ENCODE measurements at regions not wholly inside any gene's neighbourhood (a gene's known extent, or its start where the extent isn't known, plus 50 kb on each side); places are given as distances from the start of the nearest gene placed in this dataset.

DNA sequence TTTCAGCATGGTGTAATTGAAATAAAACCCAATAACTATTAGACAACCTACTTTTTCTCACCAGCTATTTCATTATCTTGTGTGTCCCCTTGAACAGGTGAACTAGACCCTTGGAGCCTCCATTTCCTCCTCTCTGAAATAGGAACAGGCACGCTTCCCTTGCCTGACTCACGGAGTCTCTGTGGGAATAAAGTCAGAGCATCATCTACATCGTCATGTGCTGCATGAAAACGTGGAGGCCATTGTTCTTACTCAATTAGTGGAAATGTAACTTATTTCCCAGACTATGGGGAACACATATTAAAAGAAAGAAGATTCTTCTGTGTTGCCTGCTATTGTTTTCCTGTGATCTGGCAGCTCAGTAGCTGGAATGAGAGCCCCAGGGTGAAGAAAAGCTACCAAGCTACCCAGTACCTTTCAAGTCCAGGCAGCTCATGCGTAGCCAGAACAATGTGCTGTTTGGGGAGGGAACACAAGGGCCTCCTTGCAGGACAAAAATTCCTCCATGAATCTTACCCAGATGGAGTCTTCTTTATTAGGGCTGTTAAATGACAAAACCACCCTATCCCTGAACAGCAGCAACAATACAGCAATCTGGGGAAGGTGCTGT is 59.8 kb downstream of the SOX11 start:
- 46% methylated on average over 5 of the region's 5 CpGs for WGBS (ENCODE audit: insufficient coverage, low coverage, low lambda C conversion rate, missing lambda C conversion rate)

DNA sequence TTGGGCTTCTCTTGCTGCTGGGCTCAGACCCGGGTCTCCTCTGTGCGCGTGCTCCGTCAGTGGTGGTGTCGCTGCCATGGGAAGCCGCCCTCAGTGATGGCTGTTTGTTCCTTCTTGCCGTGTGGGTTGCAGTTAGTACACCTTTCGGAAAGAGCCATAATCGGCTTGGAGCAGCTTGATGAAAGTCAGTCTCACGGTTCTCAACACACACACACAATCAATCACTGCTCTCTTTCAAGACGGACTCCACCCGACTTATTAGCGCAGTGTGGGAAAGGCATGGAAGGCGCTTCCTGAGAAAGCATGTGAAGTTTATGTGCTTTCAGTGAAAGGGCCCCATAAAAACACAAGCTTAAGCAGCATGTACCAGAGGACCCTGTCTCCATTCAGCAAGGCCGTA is 64.1 kb downstream of the SOX11 start:
- DNase-seq, result no peak
- H3K4me3 ChIP-seq, result no peak overlapping the region
- WGBS (ENCODE audit: insufficient coverage, low coverage, low lambda C conversion rate, missing lambda C conversion rate), result 60% methylated on average over 12 of the region's 15 CpGs

More for the DNA sequence above, 59.8 kb downstream of the SOX11 start:
- Histone ChIP-seq H3K27ac (no peak overlapping the region), H3K27me3 (no peaks in the 10 kb centered on the region), H3K4me3 (no peak overlapping the region), H3K36me3 (no peaks in the 10 kb centered on the region), H3K4me1 (no peaks in the 10 kb centered on the region), H3K9me3 (no peaks in the 10 kb centered on the region)
- TF ChIP-seq POLR2A (IDR thresholded peaks at IDR 0.05), result no peak
- TF ChIP-seq, protein P1, sequence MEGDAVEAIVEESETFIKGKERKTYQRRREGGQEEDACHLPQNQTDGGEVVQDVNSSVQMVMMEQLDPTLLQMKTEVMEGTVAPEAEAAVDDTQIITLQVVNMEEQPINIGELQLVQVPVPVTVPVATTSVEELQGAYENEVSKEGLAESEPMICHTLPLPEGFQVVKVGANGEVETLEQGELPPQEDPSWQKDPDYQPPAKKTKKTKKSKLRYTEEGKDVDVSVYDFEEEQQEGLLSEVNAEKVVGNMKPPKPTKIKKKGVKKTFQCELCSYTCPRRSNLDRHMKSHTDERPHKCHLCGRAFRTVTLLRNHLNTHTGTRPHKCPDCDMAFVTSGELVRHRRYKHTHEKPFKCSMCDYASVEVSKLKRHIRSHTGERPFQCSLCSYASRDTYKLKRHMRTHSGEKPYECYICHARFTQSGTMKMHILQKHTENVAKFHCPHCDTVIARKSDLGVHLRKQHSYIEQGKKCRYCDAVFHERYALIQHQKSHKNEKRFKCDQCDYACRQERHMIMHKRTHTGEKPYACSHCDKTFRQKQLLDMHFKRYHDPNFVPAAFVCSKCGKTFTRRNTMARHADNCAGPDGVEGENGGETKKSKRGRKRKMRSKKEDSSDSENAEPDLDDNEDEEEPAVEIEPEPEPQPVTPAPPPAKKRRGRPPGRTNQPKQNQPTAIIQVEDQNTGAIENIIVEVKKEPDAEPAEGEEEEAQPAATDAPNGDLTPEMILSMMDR (IDR thresholded peaks at IDR 0.05), result no peak
- intact Hi-C loops (cut with DNase I), result no loop called here
- no peak for DNase-seq
- no peak for ATAC-seq

DNA sequence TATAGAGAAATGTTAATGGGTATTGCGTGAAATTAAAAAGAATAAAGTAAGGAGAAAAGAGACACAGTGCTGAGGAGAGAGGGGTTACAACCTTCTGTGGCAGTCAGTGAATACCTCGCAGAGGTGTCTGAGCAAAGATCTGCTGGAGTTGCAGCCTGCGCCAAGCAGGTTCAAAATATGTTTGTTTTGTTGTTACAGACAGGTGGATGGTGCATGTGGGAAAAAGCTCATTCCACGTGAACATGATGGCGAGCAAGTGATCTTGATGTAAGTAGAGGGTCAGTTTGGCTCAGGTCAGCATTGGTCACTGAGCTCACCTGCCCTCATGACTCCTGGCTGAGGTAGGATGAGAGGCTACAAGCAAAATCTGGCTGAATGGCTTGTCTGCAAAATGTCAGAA is 66.2 kb downstream of the SOX11 start:
- Histone ChIP-seq H3K4me1 (no peaks in the 10 kb centered on the region), H3K36me3 (no peaks in the 10 kb centered on the region), H3K9me3 (no peaks in the 10 kb centered on the region), H3K27me3 (no peaks in the 10 kb centered on the region), H3K27ac (no peak overlapping the region), H3K4me3 (no peak overlapping the region)
- TF ChIP-seq, protein P1 (IDR thresholded peaks at IDR 0.05), result no peak
- TF ChIP-seq POLR2A (IDR thresholded peaks at IDR 0.05), result no peak
- intact Hi-C loops (cut with DNase I), result no loop called here
- DNase-seq (no peak), ATAC-seq (no peak)
- 55% methylated on average over 5 of the region's 5 CpGs for WGBS (ENCODE audit: insufficient coverage, low coverage, low lambda C conversion rate, missing lambda C conversion rate)

More for the DNA sequence above, 64.1 kb downstream of the SOX11 start:
- no peaks in the 10 kb centered on the region for H3K27me3 ChIP-seq
- H3K9me3 ChIP-seq, result no peaks in the 10 kb centered on the region
- H3K27ac ChIP-seq, result no peak overlapping the region
- intact Hi-C loops (cut with DNase I), result no loop called here
- H3K36me3 ChIP-seq, result no peaks in the 10 kb centered on the region
- ATAC-seq, result no peak
- TF ChIP-seq, protein P1 (IDR thresholded peaks at IDR 0.05), result no peak
- TF ChIP-seq POLR2A (IDR thresholded peaks at IDR 0.05), result no peak
- no peaks in the 10 kb centered on the region for H3K4me1 ChIP-seq

DNA sequence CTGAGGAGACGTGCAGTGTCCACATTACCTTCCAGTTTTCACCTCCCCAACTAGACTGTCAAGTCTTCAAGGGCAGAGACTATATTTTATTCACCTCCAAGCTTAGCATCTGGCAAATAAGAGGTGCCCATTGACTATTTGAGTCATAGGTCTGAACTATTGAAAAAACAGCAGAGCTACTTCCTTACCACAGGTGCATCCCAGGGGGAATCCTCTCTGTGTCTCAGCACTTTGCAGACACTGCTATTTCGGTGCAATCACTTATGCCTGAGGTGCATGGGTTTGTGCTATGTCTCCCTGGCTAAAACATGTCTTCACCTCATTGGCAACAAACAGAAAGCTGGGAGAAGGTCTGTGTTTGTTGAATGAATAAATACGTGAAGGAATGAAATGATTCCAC is 67.8 kb downstream of the SOX11 start:
- 48% methylated on average over 3 of the region's 3 CpGs for WGBS (ENCODE audit: insufficient coverage, low coverage, low lambda C conversion rate, missing lambda C conversion rate)
- TF ChIP-seq, protein P1 (IDR thresholded peaks at IDR 0.05), result no peak
- no peak for TF ChIP-seq POLR2A (IDR thresholded peaks at IDR 0.05)
- Histone ChIP-seq H3K27ac (no peak overlapping the region), H3K4me1 (no peaks in the 10 kb centered on the region), H3K9me3 (no peaks in the 10 kb centered on the region), H3K36me3 (no peaks in the 10 kb centered on the region), H3K27me3 (no peaks in the 10 kb centered on the region), H3K4me3 (no peak overlapping the region)
- ATAC-seq (no peak), DNase-seq (no peak)
- intact Hi-C loops (cut with DNase I), result no loop called here

DNA sequence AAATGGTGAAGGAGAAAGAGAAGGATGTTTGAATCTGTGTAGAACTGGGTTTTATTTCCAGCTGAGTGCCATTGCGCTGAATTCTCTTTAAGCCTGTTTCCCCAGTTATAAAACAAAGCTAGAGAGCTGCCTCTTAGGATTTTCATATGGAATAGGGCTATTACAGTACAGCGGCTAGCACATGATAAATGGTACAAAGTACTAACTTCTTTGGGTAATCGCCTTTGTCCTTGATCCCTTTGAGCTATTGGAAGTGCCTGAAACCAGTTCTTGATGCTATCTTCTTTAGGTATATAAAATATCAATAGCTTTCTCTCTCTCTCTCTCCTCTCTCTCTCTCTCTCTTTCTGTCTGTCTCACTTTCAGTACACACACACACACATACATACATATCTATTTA is 71.3 kb downstream of the SOX11 start:
- WGBS (ENCODE audit: insufficient coverage, low coverage, low lambda C conversion rate, missing lambda C conversion rate), result 63% methylated on average over 3 of the region's 3 CpGs
- DNase-seq (no peak), ATAC-seq (no peak)
- intact Hi-C loops (cut with DNase I), result no loop called here
- no peaks in the 10 kb centered on the region for H3K4me1 ChIP-seq
- no peaks in the 10 kb centered on the region for H3K27me3 ChIP-seq
- H3K36me3 ChIP-seq, result no peaks in the 10 kb centered on the region
- H3K4me3 ChIP-seq, result no peak overlapping the region
- no peaks in the 10 kb centered on the region for H3K9me3 ChIP-seq
- no peak overlapping the region for H3K27ac ChIP-seq
- no peak for TF ChIP-seq POLR2A (IDR thresholded peaks at IDR 0.05)
- TF ChIP-seq, protein P1 (IDR thresholded peaks at IDR 0.05), result no peak

Data from right lobe of liver (tissue), 6 donors.